A673 (cell line): ENCODE measurements at regions not wholly inside any gene's neighbourhood (a gene's known extent, or its start where the extent isn't known, plus 50 kb on each side); places are given as distances from the start of the nearest gene placed in this dataset.

ENCODE experiments used
- BruUV-seq: library from RNA; stranded (reverse); fragments of 400-500 nt; replicated peaks from 2 replicates; lab custom pipeline; 2021; lab: Mats Ljungman, UMichigan
- CTCF ChIA-PET: fragments of 300-600 bp; sonication (Branson Sonifier 250); formaldehyde crosslinking; loops from one replicate; lab custom pipeline; 2022; ENCODE audit warnings: antibody characterized with exemption; lab: Charles Lee
- POLR2A ChIA-PET: fragments of 300-600 bp; sonication (Branson Sonifier 250); formaldehyde crosslinking; loops from one replicate; lab custom pipeline; 2022; ENCODE audit warnings: antibody characterized with exemption; ENCODE audit not compliant: low non-redundant PET; lab: Charles Lee
- DNase-seq: peaks from one replicate; pipeline ENCODE4 v3.0.0-alpha.2; 2015; ENCODE audit warnings: low spot score
- H3K27ac ChIP-seq: fragments of 200-600 bp; sonication (generic); 2 replicates; pipeline ENCODE4 v1.5.1; 2016; ENCODE audit warnings: mixed run types, low read depth, mild to moderate bottlenecking, mixed read lengths, antibody characterized with exemption, low read length; ENCODE audit not compliant: poor library complexity, severe bottlenecking
- H3K27me3 ChIP-seq: fragments of 200-600 bp; sonication (generic); replicated peaks from 2 replicates; pipeline ENCODE4 v1.6.1; 2017; ENCODE audit warnings: mixed run types, low read depth, mild to moderate bottlenecking, mixed read lengths, antibody characterized with exemption, low read length; ENCODE audit not compliant: insufficient read depth, poor library complexity
- H3K36me3 ChIP-seq: fragments of 200-600 bp; sonication (generic); 2 replicates; pipeline ENCODE4 v1.6.1; 2016; ENCODE audit warnings: mixed run types, mild to moderate bottlenecking, mixed read lengths, antibody characterized with exemption, low read length; ENCODE audit not compliant: insufficient read depth, poor library complexity, severe bottlenecking
- H3K4me1 ChIP-seq: fragments of 200-600 bp; sonication (generic); 2 replicates; pipeline ENCODE4 v1.6.1; 2017; ENCODE audit warnings: mixed run types, mild to moderate bottlenecking, mixed read lengths, antibody characterized with exemption, low read length; ENCODE audit not compliant: insufficient read depth, poor library complexity, severe bottlenecking
- H3K4me3 ChIP-seq: fragments of 200-600 bp; sonication (generic); 2 replicates; pipeline ENCODE4 v1.5.1; 2016; ENCODE audit warnings: low read depth, mixed run types, mild to moderate bottlenecking, mixed read lengths, low read length; ENCODE audit not compliant: poor library complexity, severe bottlenecking
- H3K9me3 ChIP-seq: fragments of 200-600 bp; sonication (generic); 2 replicates; pipeline ENCODE4 v1.6.1; 2016; ENCODE audit warnings: mixed run types, low read depth, mild to moderate bottlenecking, mixed read lengths, antibody characterized with exemption, low read length; ENCODE audit not compliant: poor library complexity, severe bottlenecking
- CTCF ChIP-seq: fragments of 300-800, 200-600 bp; sonication (generic); conservative IDR thresholded peaks from 2 replicates; pipeline ENCODE4 v1.5.1; 2017; ENCODE audit warnings: low read depth, mild to moderate bottlenecking, antibody characterized with exemption, low read length, moderate library complexity, mixed read lengths
- EZH2 ChIP-seq: fragments of 200-600 bp; sonication (generic); IDR thresholded peaks from 2 replicates; pipeline ENCODE4 v1.6.1; 2017; ENCODE audit warnings: borderline replicate concordance, low read depth, mild to moderate bottlenecking, mixed read lengths, antibody characterized with exemption, low read length; ENCODE audit not compliant: poor library complexity, severe bottlenecking
- intact Hi-C: fragments of 100-400 bp; cut with micrococcal nuclease; formaldehyde crosslinking; loops from one replicate; pipeline ENCODE4 v1.10.0; 2022; ENCODE audit not compliant: unreplicated experiment

- H3K4me1 ChIP-seq = peaks cover 11% of the 10 kb centered on the region
- DNase-seq = peak; percentile 70
- no peaks in the 10 kb centered on the region for H3K9me3 ChIP-seq
- intact Hi-C loops = no loop called here
- CTCF ChIA-PET = no interaction called here
- no peaks in the 10 kb centered on the region for H3K27me3 ChIP-seq
- no peaks in the 10 kb centered on the region for H3K36me3 ChIP-seq
- H3K27ac ChIP-seq = no peak overlapping the region
- no TSS peak for BruUV-seq
- TF ChIP-seq CTCF = no peak
- TF ChIP-seq EZH2 = no peak
- POLR2A ChIA-PET = no interaction called here
- no peak overlapping the region for H3K4me3 ChIP-seq
These were observed 603.7 kb upstream of the GCFC2 start for GRCh38 chr2:76314271-76315020.

GRCh38 chr2:76312236-76312635 lies 601.5 kb upstream of the GCFC2 start:
- no peaks in the 10 kb centered on the region for H3K27me3 ChIP-seq
- no TSS peak for BruUV-seq
- ChIA-PET CTCF (no interaction called here), POLR2A (no interaction called here)
- no peak for DNase-seq
- intact Hi-C loops = no loop called here
- TF ChIP-seq CTCF = no peak
- no peak for TF ChIP-seq EZH2
- H3K4me1 ChIP-seq = peaks cover 18% of the 10 kb centered on the region
- H3K27ac ChIP-seq = no peak overlapping the region
- H3K36me3 ChIP-seq = no peaks in the 10 kb centered on the region
- H3K4me3 ChIP-seq = no peak overlapping the region
- no peaks in the 10 kb centered on the region for H3K9me3 ChIP-seq

GRCh38 chr2:76311728-76312127 lies 601.0 kb upstream of the GCFC2 start:
- no peaks in the 10 kb centered on the region for H3K9me3 ChIP-seq
- H3K27ac ChIP-seq = no peak overlapping the region
- BruUV-seq = no TSS peak
- peaks cover 18% of the 10 kb centered on the region for H3K4me1 ChIP-seq
- ChIA-PET POLR2A (no interaction called here), CTCF (no interaction called here)
- H3K27me3 ChIP-seq = no peaks in the 10 kb centered on the region
- intact Hi-C loops = no loop called here
- H3K36me3 ChIP-seq = no peaks in the 10 kb centered on the region
- no peak for TF ChIP-seq CTCF
- TF ChIP-seq EZH2 = no peak
- no peak overlapping the region for H3K4me3 ChIP-seq
- no peak for DNase-seq
